CD4-positive, alpha-beta memory T cell (primary cell): ENCODE measurements at regions not wholly inside any gene's neighbourhood (a gene's known extent, or its start where the extent isn't known, plus 50 kb on each side); places are given as distances from the start of the nearest gene placed in this dataset.

Experiments used
- CTCF ChIA-PET: fragments of 350-600 bp; sonication (Branson Sonifier 250); formaldehyde crosslinking; loops from one replicate; lab custom pipeline; 2021; ENCODE audit warnings: inconsistent platforms; ENCODE audit not compliant: partially characterized antibody; lab: Charles Lee
- POLR2A ChIA-PET: fragments of 350-600 bp; sonication (Branson Sonifier 250); formaldehyde crosslinking; loops from one replicate; lab custom pipeline; 2021; ENCODE audit not compliant: partially characterized antibody; lab: Charles Lee
- DNase-seq, 5 donors: peaks; one replicate each; pipeline versions ENCODE4 v3.0.0 to v3.0.0-alpha.2; 2020 to 2022; ENCODE audit warnings: mixed read lengths in 1 of 5
- H3K27ac ChIP-seq: one replicate; pipeline ENCODE4 v1.7.0; 2013; ENCODE audit warnings: low read depth, low read length
- H3K27me3 ChIP-seq: 2 replicates; pipeline ENCODE4 v1.7.0; 2013; ENCODE audit warnings: mild to moderate bottlenecking, low read length, moderate library complexity; ENCODE audit not compliant: insufficient read depth
- H3K36me3 ChIP-seq: 2 replicates; pipeline ENCODE4 v1.7.0; 2013; ENCODE audit warnings: mild to moderate bottlenecking, low read length, moderate library complexity; ENCODE audit not compliant: insufficient read depth
- H3K4me1 ChIP-seq: 2 replicates; pipeline ENCODE4 v1.7.0; 2013; ENCODE audit warnings: mild to moderate bottlenecking, low read length, moderate library complexity; ENCODE audit not compliant: insufficient read depth
- H3K4me3 ChIP-seq, 2 donors: one replicate each; pipeline ENCODE4 v1.7.0; 2013; ENCODE audit warnings: low read length in 2 of 2, mild to moderate bottlenecking in 1 of 2
- H3K9me3 ChIP-seq, 2 donors: one replicate each; pipeline ENCODE4 v1.7.0; 2013; ENCODE audit warnings: low read length in 2 of 2, control low read depth in 1 of 2; ENCODE audit not compliant: control insufficient read depth in 1 of 2
- H3K27ac Mint-ChIP-seq, 7 donors: one replicate each; pipeline ENCODE4 v1.8.0; 2020 to 2021; ENCODE audit warnings: mixed read lengths in 7 of 7, mild to moderate bottlenecking in 6 of 7, inconsistent platforms in 3 of 7, moderate library complexity in 3 of 7
- H3K27me3 Mint-ChIP-seq, 2 donors: one replicate each; pipeline ENCODE4 v1.8.0; 2020 to 2021; ENCODE audit warnings: mixed read lengths in 2 of 2
- H3K36me3 Mint-ChIP-seq, 2 donors: one replicate each; pipeline ENCODE4 v1.8.0; 2020 to 2021; ENCODE audit warnings: mixed read lengths in 2 of 2, inconsistent platforms in 1 of 2, mild to moderate bottlenecking in 1 of 2
- H3K4me1 Mint-ChIP-seq, 4 donors: one replicate each; pipeline ENCODE4 v1.8.0; 2020 to 2021; ENCODE audit warnings: mixed read lengths in 4 of 4, mild to moderate bottlenecking in 1 of 4
- H3K4me3 Mint-ChIP-seq, 8 donors: one replicate each; pipeline ENCODE4 v1.8.0; 2020 to 2021; ENCODE audit warnings: mixed read lengths in 8 of 8, mild to moderate bottlenecking in 7 of 8, moderate library complexity in 6 of 8, inconsistent platforms in 3 of 8
- H3K9me3 Mint-ChIP-seq, 8 donors: one replicate each; pipeline ENCODE4 v1.8.0; 2020 to 2021; ENCODE audit warnings: mixed read lengths in 8 of 8, mild to moderate bottlenecking in 5 of 8, inconsistent platforms in 3 of 8, moderate library complexity in 1 of 8
- intact Hi-C: fragments of 100-400 bp; cut with micrococcal nuclease; formaldehyde crosslinking; loops from one replicate; pipeline ENCODE4 v1.15.1; 2023

- Histone ChIP-seq H3K36me3 (no peaks in the 10 kb centered on the region), H3K4me1 (no peaks in the 10 kb centered on the region), H3K27me3 (no peaks in the 10 kb centered on the region), H3K4me3 (no peak overlapping the region), H3K9me3 (no peaks in the 10 kb centered on the region), H3K27ac (no peak overlapping the region)
- ChIA-PET POLR2A (no interaction called here), CTCF (interaction anchor here (1.1 kb wide), 1 partner anchor 11 kb away, joined by 3 read pairs; no protein-coding TSS in a partner anchor)
- no peak overlapping the region for H3K4me3 Mint-ChIP-seq
- no peak for DNase-seq
- H3K27ac Mint-ChIP-seq: no peak overlapping the region
- intact Hi-C loops: no loop called here
- peaks cover 0 to 2% (median 0%) of the 10 kb centered on the region in 8 donors for H3K9me3 Mint-ChIP-seq
- H3K4me1 Mint-ChIP-seq: no peaks in the 10 kb centered on the region
- peaks cover 9 to 10% of the 10 kb centered on the region in 2 donors for H3K27me3 Mint-ChIP-seq
- H3K36me3 Mint-ChIP-seq: no peaks in the 10 kb centered on the region
These were observed 82.6 kb upstream of the DHX15 start for GRCh38 chr4:24666816-24667477.

DNA sequence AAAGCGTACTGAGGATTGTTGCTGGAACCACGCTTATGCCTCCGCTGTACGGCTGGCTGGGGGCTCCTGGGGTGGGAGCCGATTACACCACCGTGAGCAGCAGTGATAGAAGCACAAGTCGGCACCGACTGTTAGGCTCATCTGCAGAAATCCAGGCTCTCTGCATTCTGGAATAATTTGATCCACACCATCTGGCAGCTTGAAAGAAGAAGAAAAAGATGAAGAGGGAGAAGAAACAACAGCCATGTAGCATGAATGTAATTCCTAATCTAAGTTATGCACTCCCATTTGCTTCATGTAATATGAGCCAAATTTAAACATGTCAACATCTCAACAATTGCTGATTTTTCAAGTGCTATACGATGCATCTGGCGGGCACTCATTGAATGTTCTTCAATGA, 84.6 kb upstream of the DHX15 start:
- intact Hi-C loops: no loop called here
- Histone ChIP-seq H3K27me3 (no peaks in the 10 kb centered on the region), H3K4me1 (no peaks in the 10 kb centered on the region), H3K9me3 (no peaks in the 10 kb centered on the region), H3K36me3 (no peaks in the 10 kb centered on the region), H3K27ac (no peak overlapping the region), H3K4me3 (no peak overlapping the region)
- Mint-ChIP-seq H3K27me3 (peaks cover 7 to 10% of the 10 kb centered on the region in 2 donors), H3K36me3 (no peaks in the 10 kb centered on the region), H3K4me1 (no peaks in the 10 kb centered on the region), H3K27ac (no peak overlapping the region), H3K4me3 (no peak overlapping the region), H3K9me3 (peaks cover 0 to 3% (median 0%) of the 10 kb centered on the region in 8 donors)
- DNase-seq: no peak
- ChIA-PET CTCF (no interaction called here), POLR2A (no interaction called here)

GRCh38 chr4:24669751-24670150, 85.4 kb upstream of the DHX15 start:
- H3K4me1 ChIP-seq: no peaks in the 10 kb centered on the region
- no peak overlapping the region for H3K27ac ChIP-seq
- intact Hi-C loops: no loop called here
- H3K4me3 ChIP-seq: no peak overlapping the region
- H3K27me3 ChIP-seq: no peaks in the 10 kb centered on the region
- POLR2A ChIA-PET: no interaction called here
- H3K9me3 Mint-ChIP-seq: peaks cover 0 to 3% (median 0%) of the 10 kb centered on the region in 8 donors
- no peaks in the 10 kb centered on the region for H3K4me1 Mint-ChIP-seq
- no peak overlapping the region for H3K4me3 Mint-ChIP-seq
- DNase-seq: no peak
- H3K27ac Mint-ChIP-seq: no peak overlapping the region
- peaks cover 6 to 10% of the 10 kb centered on the region in 2 donors for H3K27me3 Mint-ChIP-seq
- no peaks in the 10 kb centered on the region for H3K36me3 ChIP-seq
- H3K9me3 ChIP-seq: no peaks in the 10 kb centered on the region
- CTCF ChIA-PET: no interaction called here
- no peaks in the 10 kb centered on the region for H3K36me3 Mint-ChIP-seq

GRCh38 chr4:24671849-24672248, 87.5 kb upstream of the DHX15 start:
- Mint-ChIP-seq H3K9me3 (peaks cover 0 to 7% (median 3%) of the 10 kb centered on the region in 8 donors), H3K4me3 (no peak overlapping the region), H3K27me3 (peaks cover 6 to 7% of the 10 kb centered on the region in 2 donors), H3K4me1 (no peaks in the 10 kb centered on the region), H3K36me3 (no peaks in the 10 kb centered on the region), H3K27ac (no peak overlapping the region)
- intact Hi-C loops: no loop called here
- Histone ChIP-seq H3K4me1 (no peaks in the 10 kb centered on the region), H3K36me3 (no peaks in the 10 kb centered on the region), H3K9me3 (no peaks in the 10 kb centered on the region), H3K27ac (no peak overlapping the region), H3K27me3 (no peaks in the 10 kb centered on the region), H3K4me3 (no peak overlapping the region)
- CTCF ChIA-PET: no interaction called here
- POLR2A ChIA-PET: no interaction called here
- no peak for DNase-seq

DNA sequence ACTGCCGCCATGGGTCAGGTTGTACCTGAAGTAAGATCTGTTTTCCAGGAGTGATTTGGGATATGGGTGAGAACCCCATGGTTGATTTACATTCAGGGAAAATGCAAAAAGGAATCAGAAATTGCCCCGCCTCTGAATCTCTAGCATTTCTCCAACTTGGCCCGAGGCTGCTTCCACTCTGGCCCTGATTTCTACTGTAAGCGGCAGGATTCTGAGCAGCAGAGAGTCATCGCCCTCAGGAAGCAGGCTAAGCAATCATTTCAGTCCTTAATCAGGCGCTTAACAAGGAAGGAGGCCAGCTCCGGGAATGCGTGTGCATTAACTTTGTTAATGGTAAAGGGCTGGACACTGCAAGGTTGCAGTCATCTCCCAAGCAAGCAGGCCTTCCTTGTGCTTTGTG, 88.5 kb upstream of the DHX15 start:
- H3K27me3 ChIP-seq: no peaks in the 10 kb centered on the region
- Mint-ChIP-seq H3K4me1 (no peaks in the 10 kb centered on the region), H3K27me3 (peaks cover 4 to 7% of the 10 kb centered on the region in 2 donors), H3K27ac (no peak overlapping the region), H3K9me3 (peaks cover 0 to 7% (median 3%) of the 10 kb centered on the region in 8 donors), H3K4me3 (no peak overlapping the region), H3K36me3 (no peaks in the 10 kb centered on the region)
- no peak for DNase-seq
- H3K9me3 ChIP-seq: no peaks in the 10 kb centered on the region
- POLR2A ChIA-PET: no interaction called here
- no peak overlapping the region for H3K4me3 ChIP-seq
- H3K27ac ChIP-seq: no peak overlapping the region
- H3K4me1 ChIP-seq: no peaks in the 10 kb centered on the region
- CTCF ChIA-PET: no interaction called here
- H3K36me3 ChIP-seq: no peaks in the 10 kb centered on the region
- intact Hi-C loops: no loop called here

GRCh38 chr4:24674279-24674678, 89.9 kb upstream of the DHX15 start:
- POLR2A ChIA-PET: no interaction called here

DNA sequence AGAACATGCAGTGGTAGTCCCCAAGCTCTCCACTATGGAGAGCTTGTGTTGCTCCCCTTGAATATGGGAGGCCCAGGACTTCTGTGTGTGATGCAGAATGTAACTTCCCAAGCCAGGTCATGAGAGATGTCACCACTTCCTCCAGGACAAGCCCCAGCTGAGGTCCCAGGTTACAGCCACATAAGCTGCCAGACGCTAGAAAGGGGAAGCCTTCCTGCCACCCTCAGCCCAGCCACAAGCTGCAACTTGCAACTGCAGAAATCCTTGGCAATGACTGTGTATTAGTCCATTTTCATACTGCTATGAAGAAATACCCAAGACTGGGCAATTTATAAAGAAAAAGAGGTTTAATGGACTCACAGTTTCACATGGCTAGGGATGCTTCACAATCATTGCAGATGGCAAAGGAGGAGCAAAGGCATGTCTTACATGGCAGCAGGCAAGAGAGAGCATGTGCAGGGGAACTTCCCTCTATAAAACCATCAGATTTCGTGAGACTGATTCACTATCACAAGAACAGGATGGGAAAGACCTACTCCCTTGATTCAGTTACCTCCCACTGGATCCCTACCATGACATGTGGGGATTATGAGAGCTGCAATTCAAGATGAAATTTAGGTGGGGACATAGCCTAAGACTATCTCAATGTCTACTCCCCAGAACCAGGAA, 91.5 kb upstream of the DHX15 start:
- Histone ChIP-seq H3K27ac (no peak overlapping the region), H3K4me3 (no peak overlapping the region), H3K27me3 (no peaks in the 10 kb centered on the region), H3K9me3 (no peaks in the 10 kb centered on the region), H3K36me3 (no peaks in the 10 kb centered on the region), H3K4me1 (no peaks in the 10 kb centered on the region)
- Mint-ChIP-seq H3K9me3 (peaks cover 0 to 7% (median 3%) of the 10 kb centered on the region in 8 donors), H3K27me3 (peaks cover 5 to 13% of the 10 kb centered on the region in 2 donors), H3K36me3 (no peaks in the 10 kb centered on the region), H3K27ac (no peak overlapping the region), H3K4me1 (no peaks in the 10 kb centered on the region), H3K4me3 (no peak overlapping the region)
- ChIA-PET CTCF (no interaction called here), POLR2A (no interaction called here)
- intact Hi-C loops: no loop called here
- no peak for DNase-seq

More at GRCh38 chr4:24674279-24674678, 89.9 kb upstream of the DHX15 start:
- Mint-ChIP-seq H3K4me1 (no peaks in the 10 kb centered on the region), H3K9me3 (peaks cover 0 to 7% (median 3%) of the 10 kb centered on the region in 8 donors), H3K27me3 (peaks cover 4 to 10% of the 10 kb centered on the region in 2 donors), H3K36me3 (no peaks in the 10 kb centered on the region), H3K4me3 (no peak overlapping the region), H3K27ac (no peak overlapping the region)
- no peak overlapping the region for H3K4me3 ChIP-seq
- intact Hi-C loops: no loop called here
- no peaks in the 10 kb centered on the region for H3K27me3 ChIP-seq
- DNase-seq: no peak
- no peaks in the 10 kb centered on the region for H3K36me3 ChIP-seq
- H3K27ac ChIP-seq: no peak overlapping the region
- no peaks in the 10 kb centered on the region for H3K4me1 ChIP-seq
- CTCF ChIA-PET: no interaction called here
- H3K9me3 ChIP-seq: no peaks in the 10 kb centered on the region
